Smooth muscle cell (in vitro differentiated cells): ENCODE measurements at regions not wholly inside any gene's neighbourhood (a gene's known extent, or its start where the extent isn't known, plus 50 kb on each side); places are given as distances from the start of the nearest gene placed in this dataset.

Experiments
- DNase-seq: peaks from one replicate; lab custom pipeline; 2025; ENCODE audit not compliant: unreplicated experiment; lab: John Stamatoyannopoulos, UW
- H2AFZ ChIP-seq: fragments of 200-600 bp; sonication (generic); 2 replicates; pipeline ENCODE4 v1.6.0; 2016; ENCODE audit warnings: antibody characterized with exemption, low read depth, mild to moderate bottlenecking
- H3F3A ChIP-seq: fragments of 200-600 bp; sonication (generic); 2 replicates; pipeline ENCODE4 v1.6.0; 2017; ENCODE audit warnings: antibody characterized with exemption, low read depth
- H3K27ac ChIP-seq: fragments of 200-600 bp; sonication (generic); 2 replicates; pipeline ENCODE4 v1.5.1; 2016; ENCODE audit warnings: low read depth, mild to moderate bottlenecking
- H3K27me3 ChIP-seq: fragments of 200-600 bp; sonication (generic); 2 replicates; pipeline ENCODE4 v1.6.1; 2016; ENCODE audit warnings: low read depth, mild to moderate bottlenecking
- H3K36me3 ChIP-seq: fragments of 200-600 bp; sonication (generic); 2 replicates; pipeline ENCODE4 v1.5.1; 2016; ENCODE audit warnings: low read depth
- H3K4me1 ChIP-seq: fragments of 200-600 bp; sonication (generic); 2 replicates; pipeline ENCODE4 v1.5.1; 2016; ENCODE audit warnings: low read depth
- H3K4me2 ChIP-seq: fragments of 200-600 bp; sonication (generic); 2 replicates; pipeline ENCODE4 v1.6.0; 2016; ENCODE audit warnings: mild to moderate bottlenecking
- H3K4me3 ChIP-seq: fragments of 200-600 bp; sonication (generic); 2 replicates; pipeline ENCODE4 v1.5.1; 2016; ENCODE audit warnings: mild to moderate bottlenecking
- H3K79me2 ChIP-seq: fragments of 200-600 bp; sonication (generic); 2 replicates; pipeline ENCODE4 v1.6.0; 2016; ENCODE audit warnings: low read depth, mild to moderate bottlenecking
- H3K9ac ChIP-seq: fragments of 200-600 bp; sonication (generic); 2 replicates; pipeline ENCODE4 v1.6.0; 2016; ENCODE audit warnings: low read depth
- H3K9me3 ChIP-seq: fragments of 200-600 bp; sonication (generic); replicated peaks from 2 replicates; pipeline ENCODE4 v1.5.1; 2016; ENCODE audit warnings: low read depth
- H4K20me1 ChIP-seq: fragments of 200-600 bp; sonication (generic); 2 replicates; pipeline ENCODE4 v1.6.0; 2016; ENCODE audit warnings: low read depth
- WGBS: methylation state at CpG from one replicate; pipeline ENCODE4 v1.1.7; 2016; ENCODE audit warnings: low lambda C conversion rate; 5-methylcytosine and 5-hydroxymethylcytosine counted together
- TF ChIP-seq, protein P1 (sequence below): fragments of 200-600 bp; sonication (generic); IDR thresholded peaks from 2 replicates; pipeline ENCODE4 v1.5.1; 2017; ENCODE audit warnings: borderline replicate concordance, mild to moderate bottlenecking, antibody characterized with exemption; ENCODE audit not compliant: insufficient read depth, poor library complexity, severe bottlenecking

DNA sequence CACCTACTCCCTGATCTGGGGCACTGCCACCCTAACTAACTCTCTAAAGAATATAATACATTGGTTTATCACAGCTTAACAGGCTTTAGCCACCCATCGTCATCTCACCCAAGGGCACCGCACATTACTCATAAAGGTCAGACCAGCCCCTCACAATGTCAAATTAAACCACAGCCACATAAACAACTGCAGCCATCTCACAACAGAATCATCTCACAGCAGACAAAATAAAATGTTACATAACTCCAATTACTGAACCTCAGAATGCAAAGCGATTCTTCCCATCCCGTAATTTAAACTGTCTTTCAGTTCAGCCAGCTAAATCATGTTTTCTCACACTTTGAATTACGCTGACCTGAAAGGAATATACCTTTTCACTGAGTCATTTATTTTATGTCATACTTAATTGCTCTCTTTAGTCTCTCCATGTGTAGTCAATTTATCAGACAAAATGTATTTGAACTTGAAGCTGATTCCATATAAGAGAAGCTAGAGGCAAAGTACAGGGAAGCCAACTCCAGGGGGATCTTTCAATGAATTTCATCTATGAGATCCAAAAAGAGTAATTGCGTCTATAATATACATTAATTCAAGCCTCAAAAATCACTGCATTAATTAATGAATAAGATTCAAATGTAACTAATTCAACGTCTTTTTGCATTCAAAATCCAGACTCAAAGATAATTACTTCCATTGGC is 96.9 kb upstream of the NEBL start:
- H3K4me2 ChIP-seq: peak overlapping the region; percentile 78

DNA sequence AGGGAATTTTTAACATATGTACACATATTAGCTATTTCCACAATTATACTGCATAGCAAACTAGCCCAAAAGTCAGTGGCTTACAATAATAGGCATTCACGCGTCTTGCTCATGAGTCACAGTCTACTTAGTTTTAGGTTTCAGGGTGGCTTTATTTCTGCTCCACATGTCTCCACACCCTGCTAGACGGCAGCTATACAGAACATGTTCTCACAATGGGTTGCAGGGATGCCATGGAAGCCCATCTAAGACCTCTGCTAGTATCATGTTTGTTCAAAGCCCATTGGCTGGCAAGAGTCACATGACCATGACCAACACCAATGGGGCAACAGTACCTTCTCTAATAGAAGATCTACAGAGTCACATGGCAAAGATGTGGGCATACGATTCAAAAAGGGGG is 96.3 kb upstream of the NEBL start:
- Histone ChIP-seq H2AFZ (no peak overlapping the region), H3K4me1 (peaks cover 51% of the 10 kb centered on the region), H4K20me1 (no peaks in the 10 kb centered on the region), H3K9ac (no peak overlapping the region), H3K27ac (peak overlapping the region; percentile 84), H3K79me2 (no peaks in the 10 kb centered on the region), H3K4me3 (no peak overlapping the region), H3K27me3 (no peaks in the 10 kb centered on the region), H3F3A (peaks cover 10% of the 10 kb centered on the region), H3K36me3 (no peaks in the 10 kb centered on the region), H3K9me3 (no peaks in the 10 kb centered on the region), H3K4me2 (peak overlapping the region; percentile 78)
- TF ChIP-seq, protein P1, sequence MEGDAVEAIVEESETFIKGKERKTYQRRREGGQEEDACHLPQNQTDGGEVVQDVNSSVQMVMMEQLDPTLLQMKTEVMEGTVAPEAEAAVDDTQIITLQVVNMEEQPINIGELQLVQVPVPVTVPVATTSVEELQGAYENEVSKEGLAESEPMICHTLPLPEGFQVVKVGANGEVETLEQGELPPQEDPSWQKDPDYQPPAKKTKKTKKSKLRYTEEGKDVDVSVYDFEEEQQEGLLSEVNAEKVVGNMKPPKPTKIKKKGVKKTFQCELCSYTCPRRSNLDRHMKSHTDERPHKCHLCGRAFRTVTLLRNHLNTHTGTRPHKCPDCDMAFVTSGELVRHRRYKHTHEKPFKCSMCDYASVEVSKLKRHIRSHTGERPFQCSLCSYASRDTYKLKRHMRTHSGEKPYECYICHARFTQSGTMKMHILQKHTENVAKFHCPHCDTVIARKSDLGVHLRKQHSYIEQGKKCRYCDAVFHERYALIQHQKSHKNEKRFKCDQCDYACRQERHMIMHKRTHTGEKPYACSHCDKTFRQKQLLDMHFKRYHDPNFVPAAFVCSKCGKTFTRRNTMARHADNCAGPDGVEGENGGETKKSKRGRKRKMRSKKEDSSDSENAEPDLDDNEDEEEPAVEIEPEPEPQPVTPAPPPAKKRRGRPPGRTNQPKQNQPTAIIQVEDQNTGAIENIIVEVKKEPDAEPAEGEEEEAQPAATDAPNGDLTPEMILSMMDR: no peak
- no peak for DNase-seq
- WGBS: 31% methylated on average over 4 of the region's 4 CpGs

More for the DNA sequence above, 96.9 kb upstream of the NEBL start:
- Histone ChIP-seq H3K9ac (no peak overlapping the region), H4K20me1 (no peaks in the 10 kb centered on the region), H3K27me3 (no peaks in the 10 kb centered on the region), H3K9me3 (no peaks in the 10 kb centered on the region), H3K27ac (peak overlapping the region; percentile 84), H3K4me3 (no peak overlapping the region), H3K4me1 (peaks cover 51% of the 10 kb centered on the region), H2AFZ (no peak overlapping the region), H3K36me3 (no peaks in the 10 kb centered on the region), H3F3A (peaks cover 10% of the 10 kb centered on the region), H3K79me2 (no peaks in the 10 kb centered on the region)
- no peak for DNase-seq
- TF ChIP-seq, protein P1: no peak
- WGBS: 53% methylated on average over 7 of the region's 7 CpGs

- Histone ChIP-seq H4K20me1 (no peaks in the 10 kb centered on the region), H3K9ac (no peak overlapping the region), H3F3A (peaks cover 10% of the 10 kb centered on the region), H3K27me3 (no peaks in the 10 kb centered on the region), H3K4me1 (peaks cover 44% of the 10 kb centered on the region), H3K4me3 (no peak overlapping the region), H3K27ac (peak overlapping the region; percentile 85), H2AFZ (no peak overlapping the region), H3K9me3 (no peaks in the 10 kb centered on the region), H3K79me2 (no peaks in the 10 kb centered on the region), H3K36me3 (no peaks in the 10 kb centered on the region), H3K4me2 (peak overlapping the region; percentile 70)
- WGBS: 100% methylated on average over 1 of the region's 1 CpG
- no peak for DNase-seq
- TF ChIP-seq, protein P1: no peak
These were observed 94.4 kb upstream of the NEBL start for GRCh38 chr10:20991526-20991925.

DNA sequence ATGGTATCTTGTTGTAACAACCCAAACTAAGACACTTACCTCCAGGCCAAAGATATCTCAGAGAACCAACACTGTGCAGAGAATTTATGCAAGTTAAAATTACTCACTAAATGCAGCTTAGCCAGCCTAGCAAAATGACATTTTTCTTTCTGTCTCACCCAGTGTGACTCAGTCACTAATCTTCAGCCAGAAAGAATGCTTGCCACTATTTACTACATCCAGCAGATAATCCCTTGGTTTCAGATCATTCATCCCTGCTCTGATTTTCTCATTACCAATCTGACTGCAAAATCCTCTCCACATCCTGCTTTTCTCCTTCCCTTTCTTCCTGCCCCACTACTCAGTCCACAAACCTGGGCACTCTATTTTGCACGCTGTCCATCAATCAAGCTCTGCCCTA is 93.5 kb upstream of the NEBL start:
- DNase-seq: no peak
- no peaks in the 10 kb centered on the region for H3K79me2 ChIP-seq
- H3K4me1 ChIP-seq: peaks cover 39% of the 10 kb centered on the region
- no peaks in the 10 kb centered on the region for H4K20me1 ChIP-seq
- WGBS: 31% methylated on average over 1 of the region's 1 CpG
- H3K9ac ChIP-seq: peak overlapping the region; percentile 12
- H3K27ac ChIP-seq: peak overlapping the region; percentile 85
- H3K27me3 ChIP-seq: no peaks in the 10 kb centered on the region
- TF ChIP-seq, protein P1: no peak
- H3F3A ChIP-seq: peaks cover 10% of the 10 kb centered on the region
- no peak overlapping the region for H2AFZ ChIP-seq
- no peaks in the 10 kb centered on the region for H3K36me3 ChIP-seq
- no peak overlapping the region for H3K4me3 ChIP-seq
- peak overlapping the region; percentile 70 for H3K4me2 ChIP-seq
- H3K9me3 ChIP-seq: no peaks in the 10 kb centered on the region
